H1 (cell line): ENCODE measurements at regions not wholly inside any gene's neighbourhood (a gene's known extent, or its start where the extent isn't known, plus 50 kb on each side); places are given as distances from the start of the nearest gene placed in this dataset.

Source experiments
- CTCF ChIA-PET: fragments of 300-600 bp; sonication (Branson Sonifier 250); formaldehyde crosslinking; loops from one replicate; lab custom pipeline; 2021; ENCODE audit not compliant: partially characterized antibody; lab: Charles Lee
- POLR2A ChIA-PET: fragments of 300-600 bp; sonication (Branson Sonifier 250); formaldehyde crosslinking; loops from one replicate; lab custom pipeline; 2021; ENCODE audit warnings: inconsistent platforms; ENCODE audit not compliant: partially characterized antibody; lab: Charles Lee
- DNase-seq, 2 experiments: peaks; one replicate each; pipeline versions ENCODE4 v3.0.0 to v3.0.0-alpha.2; 2010 to 2022; ENCODE audit warnings: low spot score in 2 of 2, low read depth in 1 of 2, mixed read lengths in 1 of 2
- FAIRE-seq: peaks from 2 replicates; lab custom pipeline; 2011; peaks lifted over from hg19 to GRCh38; lab: Jason Lieb, UNC
- H2AFZ ChIP-seq: 2 replicates; pipeline ENCODE4 v1.8.1; 2012; ENCODE audit warnings: low read length, inconsistent platforms
- H2AK5ac ChIP-seq: 2 replicates; pipeline ENCODE4 v1.6.1; 2013; ENCODE audit warnings: low read depth, low read length
- H2BK120ac ChIP-seq: replicated peaks from 2 replicates; pipeline ENCODE3; 2013; ENCODE audit warnings: low read depth, low read length, inconsistent platforms
- H2BK12ac ChIP-seq: 2 replicates; pipeline ENCODE4 v1.6.1; 2013; ENCODE audit warnings: low read depth, low read length
- H2BK15ac ChIP-seq: 2 replicates; pipeline ENCODE4 v1.6.1; 2013; ENCODE audit warnings: low read length
- H2BK20ac ChIP-seq: 2 replicates; pipeline ENCODE4 v1.6.1; 2013; ENCODE audit warnings: low read length
- H2BK5ac ChIP-seq: 2 replicates; pipeline ENCODE4 v1.6.1; 2013; ENCODE audit warnings: low read depth, low read length
- H3K14ac ChIP-seq: 2 replicates; pipeline ENCODE4 v1.6.1; 2013; ENCODE audit warnings: inconsistent platforms; ENCODE audit not compliant: insufficient read length
- H3K18ac ChIP-seq: 2 replicates; pipeline ENCODE4 v1.6.1; 2013; ENCODE audit warnings: low read length; ENCODE audit errors: extremely low read depth
- H3K23ac ChIP-seq: 2 replicates; pipeline ENCODE4 v1.6.1; 2013; ENCODE audit warnings: inconsistent platforms; ENCODE audit not compliant: insufficient read length
- H3K23me2 ChIP-seq: 2 replicates; pipeline ENCODE4 v1.6.1; 2013; ENCODE audit warnings: low read depth, low read length
- H3K27ac ChIP-seq: 2 replicates; pipeline ENCODE4 v1.6.1; 2011; ENCODE audit warnings: low read depth, low read length, inconsistent platforms
- H3K27me3 ChIP-seq, 4 experiments: replicated peaks in 1 of 4; 1 replicate in 1 of 4; 2 replicates in 3 of 4; pipeline versions ENCODE4 v1.6.1 to v1.8.1; 2011 to 2013; ENCODE audit warnings: low read length in 3 of 4, mild to moderate bottlenecking in 3 of 4, inconsistent platforms in 2 of 4, mixed read lengths in 2 of 4, moderate library complexity in 1 of 4; ENCODE audit not compliant: control insufficient read depth in 3 of 4, insufficient read depth in 3 of 4; ENCODE audit errors: extremely low read depth in 1 of 4
- H3K36me3 ChIP-seq, 4 experiments: 2 replicates each; pipeline versions ENCODE4 v1.6.1 to v1.8.1; 2011 to 2013; ENCODE audit warnings: mild to moderate bottlenecking in 4 of 4, low read length in 3 of 4, moderate library complexity in 2 of 4, control low read depth in 1 of 4, inconsistent platforms in 1 of 4; ENCODE audit not compliant: insufficient read depth in 4 of 4, control insufficient read depth in 2 of 4
- H3K4ac ChIP-seq: replicated peaks from 2 replicates; pipeline ENCODE3; 2013; ENCODE audit warnings: low read length, low read depth, mixed read lengths, inconsistent platforms; ENCODE audit not compliant: insufficient read length
- H3K4me1 ChIP-seq, 4 experiments: replicated peaks in 1 of 4; 1 replicate in 1 of 4; 2 replicates in 3 of 4; pipeline versions ENCODE4 v1.6.1 to v1.8.1; 2011 to 2013; ENCODE audit warnings: low read length in 3 of 4, inconsistent platforms in 2 of 4, mixed read lengths in 1 of 4; ENCODE audit not compliant: insufficient read depth in 4 of 4, control insufficient read depth in 3 of 4
- H3K4me2 ChIP-seq, 2 experiments: 2 replicates each; pipeline versions ENCODE4 v1.6.1 to v1.8.1; 2011 to 2013; ENCODE audit warnings: low read depth in 2 of 2, low read length in 2 of 2, control low read depth in 1 of 2, inconsistent platforms in 1 of 2, mild to moderate bottlenecking in 1 of 2; ENCODE audit not compliant: insufficient read depth in 1 of 2
- H3K4me3 ChIP-seq, 4 experiments: fragments of 200-600, 300-600 bp in 1 of 4; sonication (generic), shearing (Covaris generic), sonication (Bioruptor Twin) in 1 of 4; 2 replicates each; pipeline versions ENCODE4 v1.5.1 to v1.8.1; 2011 to 2016; ENCODE audit warnings: low read length in 4 of 4, low read depth in 3 of 4, control low read depth in 2 of 4, inconsistent platforms in 2 of 4, mild to moderate bottlenecking in 2 of 4, mixed read lengths in 1 of 4, moderate library complexity in 1 of 4; ENCODE audit not compliant: insufficient read depth in 2 of 4; ENCODE audit errors: extremely low read depth in 1 of 4
- H3K56ac ChIP-seq: replicated peaks from 2 replicates; pipeline ENCODE3; 2013; ENCODE audit warnings: low read depth, mild to moderate bottlenecking, mixed read lengths, low read length, inconsistent platforms; ENCODE audit not compliant: insufficient read length
- H3K79me1 ChIP-seq: 2 replicates; pipeline ENCODE4 v1.6.1; 2013; ENCODE audit warnings: low read depth, low read length, control low read depth
- H3K79me2 ChIP-seq, 2 experiments: 2 replicates each; pipeline versions ENCODE4 v1.6.1 to v1.8.1; 2012 to 2013; ENCODE audit warnings: low read length in 2 of 2, mild to moderate bottlenecking in 2 of 2, inconsistent platforms in 1 of 2; ENCODE audit not compliant: insufficient read depth in 2 of 2, control insufficient read depth in 1 of 2
- H3K9ac ChIP-seq, 4 experiments: replicated peaks in 1 of 4; 1 replicate in 1 of 4; 2 replicates in 3 of 4; pipeline versions ENCODE4 v1.6.1 to v1.8.1; 2011 to 2013; ENCODE audit warnings: low read depth in 3 of 4, low read length in 3 of 4, control low read depth in 2 of 4, mild to moderate bottlenecking in 2 of 4, moderate library complexity in 2 of 4, inconsistent platforms in 1 of 4; ENCODE audit errors: extremely low read depth in 1 of 4
- H3K9me3 ChIP-seq, 2 experiments: 2 replicates each; pipeline versions ENCODE4 v1.6.1 to v1.8.1; 2012 to 2013; ENCODE audit warnings: mild to moderate bottlenecking in 2 of 2, moderate library complexity in 2 of 2, control low read depth in 1 of 2, inconsistent platforms in 1 of 2, low read depth in 1 of 2, low read length in 1 of 2, mixed read lengths in 1 of 2; ENCODE audit not compliant: insufficient read depth in 2 of 2
- H4K20me1 ChIP-seq, 2 experiments: replicated peaks in 1 of 2; 2 replicates each; pipeline versions ENCODE3 to v1.8.1; 2011 to 2013; ENCODE audit warnings: inconsistent platforms in 2 of 2, low read length in 2 of 2, mild to moderate bottlenecking in 1 of 2; ENCODE audit not compliant: insufficient read depth in 2 of 2, control insufficient read depth in 1 of 2
- H4K5ac ChIP-seq: 2 replicates; pipeline ENCODE4 v1.6.1; 2013; ENCODE audit warnings: low read length, low read depth, mixed read lengths, inconsistent platforms; ENCODE audit not compliant: insufficient read length
- H4K8ac ChIP-seq: 2 replicates; pipeline ENCODE4 v1.8.0; 2013; ENCODE audit warnings: mild to moderate bottlenecking, moderate library complexity, low read length, inconsistent platforms; ENCODE audit not compliant: insufficient read depth; ENCODE audit errors: extremely low read depth
- H4K91ac ChIP-seq: replicated peaks from 2 replicates; pipeline ENCODE3; 2013; ENCODE audit warnings: low read length, mixed read lengths, inconsistent platforms; ENCODE audit not compliant: insufficient read length
- BACH1 ChIP-seq: IDR thresholded peaks from 2 replicates; pipeline ENCODE4 v1.6.1; 2012; ENCODE audit warnings: low read length, improper control_type of control experiment
- WGBS, 2 experiments: shearing (Covaris generic) in 1 of 2; methylation state at CpG; one replicate each; pipeline versions ENCODE4 v1.1.6 to v1.1.7; 2013 to 2015; ENCODE audit warnings: low lambda C conversion rate in 2 of 2, mixed read lengths in 2 of 2, inconsistent platforms in 1 of 2, low coverage in 1 of 2, missing lambda C conversion rate in 1 of 2; ENCODE audit not compliant: insufficient replicate concordance in 2 of 2, insufficient coverage in 1 of 2, insufficient read length in 1 of 2; ENCODE audit errors: extremely low coverage in 1 of 2, missing lambda C conversion rate in 1 of 2; 5-methylcytosine and 5-hydroxymethylcytosine counted together

- no peak for DNase-seq
- Histone ChIP-seq H4K91ac (no peak overlapping the region), H3K4me3 (no peak overlapping the region), H3K79me1 (no peaks in the 10 kb centered on the region), H4K5ac (no peak overlapping the region), H3K56ac (no peak overlapping the region), H3K23ac (no peak overlapping the region), H4K8ac (no peak overlapping the region), H2BK15ac (no peak overlapping the region), H3K4me2 (no peak overlapping the region), H3K27ac (no peak overlapping the region), H3K18ac (no peak overlapping the region), H2AK5ac (no peak overlapping the region), H2BK5ac (no peak overlapping the region), H4K20me1 (no peaks in the 10 kb centered on the region), H3K79me2 (no peaks in the 10 kb centered on the region), H3K4ac (no peak overlapping the region), H3K9ac (no peak overlapping the region), H2AFZ (0 out of 2 replicates have a peak overlapping the region, but pooled peaks have one; percentile 43), H3K9me3 (no peaks in the 10 kb centered on the region), H2BK120ac (no peak overlapping the region), H3K23me2 (0 out of 2 replicates have a peak, but pooled peaks cover 2% of the 10 kb centered on the region), H2BK12ac (no peak overlapping the region), H3K4me1 (no peaks in the 10 kb centered on the region), H3K27me3 (no peaks in the 10 kb centered on the region), H3K36me3 (no peaks in the 10 kb centered on the region), H3K14ac (no peak overlapping the region), H2BK20ac (0 out of 2 replicates have a peak overlapping the region, but pooled peaks have one; percentile 18)
- CTCF ChIA-PET = interaction anchor here (0.6 to 2.4 kb wide), 14 partner anchors 9 to 610 kb away, joined by 3 to 9 read pairs (median 3); no protein-coding TSS in a partner anchor
- POLR2A ChIA-PET = no interaction called here
- FAIRE-seq = no peak
- WGBS, 2 experiments = 94% methylated on average over 3 of the region's 3 CpGs; no CpG with 5 or more reads in 1 of the 2 experiments
- no peak for TF ChIP-seq BACH1
Observed at GRCh38 chr7:106367664-106368063, 82.9 kb upstream of the NAMPT start.
